ENCODE measurements at regions not wholly inside any gene's neighbourhood (a gene's known extent, or its start where the extent isn't known, plus 50 kb on each side); places are given as distances from the start of the nearest gene placed in this dataset.

DNA sequence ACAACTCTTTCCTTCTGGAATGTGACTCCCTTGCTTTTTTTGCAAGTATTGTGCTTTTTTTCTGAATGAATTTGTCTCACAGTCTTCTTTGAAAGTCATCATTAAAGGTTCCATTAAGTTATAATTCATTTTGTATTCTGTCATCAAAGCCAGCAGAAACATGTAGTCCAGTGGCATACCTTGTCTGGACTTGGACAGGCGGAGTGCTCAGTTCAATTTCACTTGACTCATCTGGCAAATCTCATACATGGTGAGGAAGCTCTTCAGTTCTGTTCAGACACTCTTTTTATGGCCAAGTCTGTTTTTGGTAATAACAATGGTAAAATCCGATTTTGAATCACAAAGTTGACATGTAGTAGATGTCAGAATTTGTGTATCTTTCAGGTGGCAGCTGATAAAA lies 260.8 kb upstream of the OPRM1 start:
- TF ChIP-seq, protein P1, sequence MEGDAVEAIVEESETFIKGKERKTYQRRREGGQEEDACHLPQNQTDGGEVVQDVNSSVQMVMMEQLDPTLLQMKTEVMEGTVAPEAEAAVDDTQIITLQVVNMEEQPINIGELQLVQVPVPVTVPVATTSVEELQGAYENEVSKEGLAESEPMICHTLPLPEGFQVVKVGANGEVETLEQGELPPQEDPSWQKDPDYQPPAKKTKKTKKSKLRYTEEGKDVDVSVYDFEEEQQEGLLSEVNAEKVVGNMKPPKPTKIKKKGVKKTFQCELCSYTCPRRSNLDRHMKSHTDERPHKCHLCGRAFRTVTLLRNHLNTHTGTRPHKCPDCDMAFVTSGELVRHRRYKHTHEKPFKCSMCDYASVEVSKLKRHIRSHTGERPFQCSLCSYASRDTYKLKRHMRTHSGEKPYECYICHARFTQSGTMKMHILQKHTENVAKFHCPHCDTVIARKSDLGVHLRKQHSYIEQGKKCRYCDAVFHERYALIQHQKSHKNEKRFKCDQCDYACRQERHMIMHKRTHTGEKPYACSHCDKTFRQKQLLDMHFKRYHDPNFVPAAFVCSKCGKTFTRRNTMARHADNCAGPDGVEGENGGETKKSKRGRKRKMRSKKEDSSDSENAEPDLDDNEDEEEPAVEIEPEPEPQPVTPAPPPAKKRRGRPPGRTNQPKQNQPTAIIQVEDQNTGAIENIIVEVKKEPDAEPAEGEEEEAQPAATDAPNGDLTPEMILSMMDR (conservative IDR thresholded peaks at IDR 0.05 in 1 of 2, IDR thresholded peaks at IDR 0.05 in 1 of 2; ENCODE audit: low read depth in 1 of 2, low read length in 2 of 2) = no peak
- TF ChIP-seq EZH2 (IDR thresholded peaks at IDR 0.05; ENCODE audit: low read length, missing control alignments) = no peak

DNA sequence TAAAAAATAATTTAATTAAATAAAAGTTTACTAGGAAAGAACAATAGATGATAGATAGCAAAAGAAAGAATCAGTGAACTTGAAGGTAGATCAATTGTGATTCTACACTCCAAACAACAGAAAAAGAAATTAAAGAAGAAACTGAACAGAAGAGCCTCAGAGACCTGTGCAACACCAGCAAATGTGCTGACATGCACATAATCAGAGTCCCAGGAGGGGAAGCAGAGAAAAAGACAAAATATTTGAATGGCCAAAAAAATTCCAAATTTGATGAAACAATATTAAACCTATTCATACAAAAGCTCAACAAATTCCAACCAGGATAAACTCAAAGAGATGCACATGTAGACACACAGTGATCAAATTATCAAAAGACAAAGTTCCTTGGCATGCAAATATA lies 267.5 kb upstream of the OPRM1 start:
- no peaks in the 10 kb centered on the region for H4K20me1 ChIP-seq (ENCODE audit: control insufficient read depth, extremely low read depth, insufficient read depth, low read length)
- H3K4me3 ChIP-seq (replicated peaks in 1 of 4; ENCODE audit: control extremely low read depth in 1 of 4, insufficient read depth in 1 of 4, low read depth in 3 of 4, low read length in 4 of 4) = no peak overlapping the region
- H3K4me1 ChIP-seq (ENCODE audit: control insufficient read depth, extremely low read depth, insufficient read depth, low read length) = no peaks in the 10 kb centered on the region
- no peak overlapping the region for H3K27ac ChIP-seq (ENCODE audit: insufficient read depth, low read length)
- no peak overlapping the region for H3K9ac ChIP-seq (ENCODE audit: insufficient read depth, low read length)
- H3K4me2 ChIP-seq (ENCODE audit: extremely low read depth, insufficient read depth, low read length) = no peak overlapping the region
- TF ChIP-seq, protein P1 (conservative IDR thresholded peaks at IDR 0.05 in 1 of 2, IDR thresholded peaks at IDR 0.05 in 1 of 2; ENCODE audit: low read depth in 1 of 2, low read length in 2 of 2) = no peak
- no peak for TF ChIP-seq EZH2 (IDR thresholded peaks at IDR 0.05; ENCODE audit: low read length, missing control alignments)
- H3K27me3 ChIP-seq (ENCODE audit: control insufficient read depth, insufficient read depth, low read length) = no peaks in the 10 kb centered on the region
- DNase-seq (ENCODE audit: low read depth in 2 of 2) = no peak
- H2AFZ ChIP-seq (ENCODE audit: low read length) = no peak overlapping the region
- no peaks in the 10 kb centered on the region for H3K9me3 ChIP-seq (ENCODE audit: control insufficient read depth, insufficient read depth, low read depth, low read length)
- no peaks in the 10 kb centered on the region for H3K36me3 ChIP-seq (ENCODE audit: control insufficient read depth, insufficient read depth, low read length)
- no peaks in the 10 kb centered on the region for H3K79me2 ChIP-seq (ENCODE audit: control insufficient read depth, insufficient read depth, low read length)

More for the DNA sequence above, 260.8 kb upstream of the OPRM1 start:
- H3K9me3 ChIP-seq (ENCODE audit: control insufficient read depth, insufficient read depth, low read depth, low read length) = no peaks in the 10 kb centered on the region
- no peaks in the 10 kb centered on the region for H3K27me3 ChIP-seq (ENCODE audit: control insufficient read depth, insufficient read depth, low read length)
- no peak overlapping the region for H3K27ac ChIP-seq (ENCODE audit: insufficient read depth, low read length)
- H3K4me1 ChIP-seq (ENCODE audit: control insufficient read depth, extremely low read depth, insufficient read depth, low read length) = no peaks in the 10 kb centered on the region
- no peak overlapping the region for H3K4me2 ChIP-seq (ENCODE audit: extremely low read depth, insufficient read depth, low read length)
- no peak overlapping the region for H3K9ac ChIP-seq (ENCODE audit: insufficient read depth, low read length)
- H3K79me2 ChIP-seq (ENCODE audit: control insufficient read depth, insufficient read depth, low read length) = no peaks in the 10 kb centered on the region
- DNase-seq (ENCODE audit: low read depth in 2 of 2) = no peak
- H3K4me3 ChIP-seq (replicated peaks in 1 of 4; ENCODE audit: control extremely low read depth in 1 of 4, insufficient read depth in 1 of 4, low read depth in 3 of 4, low read length in 4 of 4) = no peak overlapping the region
- no peaks in the 10 kb centered on the region for H4K20me1 ChIP-seq (ENCODE audit: control insufficient read depth, extremely low read depth, insufficient read depth, low read length)
- no peaks in the 10 kb centered on the region for H3K36me3 ChIP-seq (ENCODE audit: control insufficient read depth, insufficient read depth, low read length)
- H2AFZ ChIP-seq (ENCODE audit: low read length) = no peak overlapping the region

DNA sequence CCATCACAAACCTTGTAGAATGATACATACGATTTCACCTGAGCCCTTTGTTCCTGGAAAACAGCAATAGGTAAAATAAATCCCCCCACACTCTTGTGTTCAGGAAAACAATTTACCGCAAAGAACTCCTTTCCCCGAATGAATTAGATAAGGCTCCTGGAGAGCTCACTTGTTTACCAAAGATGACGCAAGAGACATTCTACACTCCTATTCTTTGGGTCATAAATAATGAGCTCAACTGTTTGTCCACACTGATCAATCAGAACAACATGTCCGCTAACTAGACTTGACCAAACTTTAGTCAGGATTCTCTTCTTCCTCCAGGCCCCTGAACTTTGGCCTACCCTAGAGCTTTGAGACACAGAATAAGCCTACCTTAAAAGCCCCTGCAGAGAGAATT lies 271.9 kb upstream of the OPRM1 start:
- Histone ChIP-seq H3K36me3 (ENCODE audit: control insufficient read depth, insufficient read depth, low read length) (no peaks in the 10 kb centered on the region), H3K4me1 (ENCODE audit: control insufficient read depth, extremely low read depth, insufficient read depth, low read length) (no peaks in the 10 kb centered on the region), H3K4me3 (replicated peaks in 1 of 4; ENCODE audit: control extremely low read depth in 1 of 4, insufficient read depth in 1 of 4, low read depth in 3 of 4, low read length in 4 of 4) (no peak overlapping the region), H3K27ac (ENCODE audit: insufficient read depth, low read length) (no peak overlapping the region), H3K27me3 (ENCODE audit: control insufficient read depth, insufficient read depth, low read length) (no peaks in the 10 kb centered on the region), H3K4me2 (ENCODE audit: extremely low read depth, insufficient read depth, low read length) (no peak overlapping the region), H3K9me3 (ENCODE audit: control insufficient read depth, insufficient read depth, low read depth, low read length) (no peaks in the 10 kb centered on the region), H2AFZ (ENCODE audit: low read length) (no peak overlapping the region), H3K9ac (ENCODE audit: insufficient read depth, low read length) (no peak overlapping the region), H3K79me2 (ENCODE audit: control insufficient read depth, insufficient read depth, low read length) (no peaks in the 10 kb centered on the region), H4K20me1 (ENCODE audit: control insufficient read depth, extremely low read depth, insufficient read depth, low read length) (no peaks in the 10 kb centered on the region)
- DNase-seq (ENCODE audit: low read depth in 2 of 2) = no peak
- TF ChIP-seq, protein P1 (conservative IDR thresholded peaks at IDR 0.05 in 1 of 2, IDR thresholded peaks at IDR 0.05 in 1 of 2; ENCODE audit: low read depth in 1 of 2, low read length in 2 of 2) = no peak
- no peak for TF ChIP-seq EZH2 (IDR thresholded peaks at IDR 0.05; ENCODE audit: low read length, missing control alignments)

Measured in fibroblast of lung (primary cell).